NB4 (cell line): ENCODE measurements at regions not wholly inside any gene's neighbourhood (a gene's known extent, or its start where the extent isn't known, plus 50 kb on each side); places are given as distances from the start of the nearest gene placed in this dataset.

Source experiments
- DNase-seq: peaks from one replicate; pipeline ENCODE4 v3.0.0; 2010; ENCODE audit warnings: low read depth
- H3K4me3 ChIP-seq: one replicate; pipeline ENCODE4 v1.5.1; 2011; ENCODE audit warnings: mild to moderate bottlenecking, low read depth, low read length, moderate library complexity
- MYC ChIP-seq: IDR thresholded peaks from 2 replicates; pipeline ENCODE4 v1.6.1; 2011; ENCODE audit warnings: low read depth, low read length
- POLR2A ChIP-seq: IDR thresholded peaks from 2 replicates; pipeline ENCODE4 v1.6.1; 2011; ENCODE audit warnings: mild to moderate bottlenecking; ENCODE audit not compliant: insufficient read length; ENCODE audit errors: extremely low read depth
- TF ChIP-seq, protein P1 (sequence below): IDR thresholded peaks from one replicate; pipeline ENCODE4 v1.5.1; 2012; ENCODE audit warnings: low read depth, low read length
- TF ChIP-seq, protein P2 (sequence below): IDR thresholded peaks from 2 replicates; pipeline ENCODE4 v1.6.1; 2011; ENCODE audit warnings: low read depth, low read length

DNA sequence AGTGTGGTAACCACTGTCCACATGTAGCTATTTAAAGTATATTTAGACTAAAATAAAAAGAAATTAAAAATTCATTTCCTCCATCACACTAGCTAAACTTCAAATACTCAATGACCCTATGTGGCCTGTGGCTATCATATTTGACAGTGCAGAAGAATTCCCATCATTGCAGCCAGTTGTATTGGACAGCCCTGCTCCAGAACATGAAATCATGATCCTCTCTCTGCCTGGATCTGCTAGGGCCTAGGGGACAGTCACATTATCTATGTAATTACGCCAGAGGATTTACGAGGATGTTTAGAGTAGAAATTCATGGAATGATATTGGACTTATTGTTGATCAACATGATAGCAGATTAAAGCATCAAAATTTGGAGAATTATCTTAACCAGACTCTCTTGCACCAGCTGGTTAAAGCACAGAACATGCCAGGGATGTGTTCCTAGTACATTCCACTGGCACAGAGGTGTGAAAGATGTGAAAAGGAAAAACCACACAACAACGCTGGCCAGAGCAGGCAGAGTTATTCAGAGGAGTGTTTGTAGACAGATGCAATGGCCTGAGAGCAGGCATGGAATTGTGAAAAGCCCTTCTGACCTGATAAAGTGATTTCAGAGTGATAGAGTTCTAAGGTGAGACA lies 108.9 kb upstream of the STARD13 start:
- no peak for DNase-seq
- H3K4me3 ChIP-seq, result no peak overlapping the region
- TF ChIP-seq POLR2A (no peak), MYC (no peak)
- TF ChIP-seq, protein P1, sequence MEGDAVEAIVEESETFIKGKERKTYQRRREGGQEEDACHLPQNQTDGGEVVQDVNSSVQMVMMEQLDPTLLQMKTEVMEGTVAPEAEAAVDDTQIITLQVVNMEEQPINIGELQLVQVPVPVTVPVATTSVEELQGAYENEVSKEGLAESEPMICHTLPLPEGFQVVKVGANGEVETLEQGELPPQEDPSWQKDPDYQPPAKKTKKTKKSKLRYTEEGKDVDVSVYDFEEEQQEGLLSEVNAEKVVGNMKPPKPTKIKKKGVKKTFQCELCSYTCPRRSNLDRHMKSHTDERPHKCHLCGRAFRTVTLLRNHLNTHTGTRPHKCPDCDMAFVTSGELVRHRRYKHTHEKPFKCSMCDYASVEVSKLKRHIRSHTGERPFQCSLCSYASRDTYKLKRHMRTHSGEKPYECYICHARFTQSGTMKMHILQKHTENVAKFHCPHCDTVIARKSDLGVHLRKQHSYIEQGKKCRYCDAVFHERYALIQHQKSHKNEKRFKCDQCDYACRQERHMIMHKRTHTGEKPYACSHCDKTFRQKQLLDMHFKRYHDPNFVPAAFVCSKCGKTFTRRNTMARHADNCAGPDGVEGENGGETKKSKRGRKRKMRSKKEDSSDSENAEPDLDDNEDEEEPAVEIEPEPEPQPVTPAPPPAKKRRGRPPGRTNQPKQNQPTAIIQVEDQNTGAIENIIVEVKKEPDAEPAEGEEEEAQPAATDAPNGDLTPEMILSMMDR, result no peak
- TF ChIP-seq, protein P2, sequence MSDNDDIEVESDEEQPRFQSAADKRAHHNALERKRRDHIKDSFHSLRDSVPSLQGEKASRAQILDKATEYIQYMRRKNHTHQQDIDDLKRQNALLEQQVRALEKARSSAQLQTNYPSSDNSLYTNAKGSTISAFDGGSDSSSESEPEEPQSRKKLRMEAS, result no peak

DNA sequence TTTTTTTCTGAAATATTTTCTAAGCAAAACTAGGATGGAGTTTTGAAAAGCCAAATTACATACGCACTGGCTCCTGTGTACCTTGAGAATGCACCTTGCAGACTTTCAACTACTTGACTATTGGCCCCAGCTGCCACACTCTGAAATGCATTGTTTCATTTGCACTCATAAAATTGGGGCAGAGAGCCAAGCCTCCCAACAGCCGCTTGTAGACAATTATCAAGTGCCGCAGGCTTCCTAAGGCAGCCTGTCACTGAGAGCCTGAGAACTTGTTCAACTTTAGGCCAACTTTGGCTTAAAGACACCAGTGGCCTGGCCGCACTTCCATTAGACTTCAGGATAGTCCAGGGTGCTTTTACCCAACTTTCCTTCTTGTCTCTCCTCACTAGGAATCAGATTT lies 115.7 kb upstream of the STARD13 start:
- no peak for DNase-seq
- TF ChIP-seq POLR2A (no peak), MYC (no peak)
- TF ChIP-seq, protein P2, result no peak
- TF ChIP-seq, protein P1, result no peak
- no peak overlapping the region for H3K4me3 ChIP-seq

DNA sequence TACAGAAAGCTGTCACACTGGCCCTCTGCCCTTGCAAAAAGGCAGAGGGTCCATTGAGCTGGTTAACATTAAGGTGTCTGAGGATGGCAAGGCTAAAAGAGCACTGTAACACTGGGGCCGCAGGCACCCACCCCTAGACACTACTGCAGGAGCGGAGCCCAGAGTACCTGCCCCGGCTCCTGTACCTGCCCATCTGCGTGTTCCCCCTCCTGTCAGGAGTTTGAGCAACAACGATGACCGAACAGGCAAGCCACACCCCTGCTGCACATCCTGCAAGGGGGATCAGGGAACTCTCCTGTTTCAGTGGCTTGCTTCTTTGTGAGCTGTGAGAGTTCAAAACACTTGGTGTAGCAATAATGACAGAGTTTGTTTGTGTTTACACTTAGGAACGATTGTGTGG lies 117.4 kb upstream of the STARD13 start:
- TF ChIP-seq, protein P1, result no peak
- no peak for TF ChIP-seq POLR2A
- H3K4me3 ChIP-seq, result no peak overlapping the region
- DNase-seq, result no peak

DNA sequence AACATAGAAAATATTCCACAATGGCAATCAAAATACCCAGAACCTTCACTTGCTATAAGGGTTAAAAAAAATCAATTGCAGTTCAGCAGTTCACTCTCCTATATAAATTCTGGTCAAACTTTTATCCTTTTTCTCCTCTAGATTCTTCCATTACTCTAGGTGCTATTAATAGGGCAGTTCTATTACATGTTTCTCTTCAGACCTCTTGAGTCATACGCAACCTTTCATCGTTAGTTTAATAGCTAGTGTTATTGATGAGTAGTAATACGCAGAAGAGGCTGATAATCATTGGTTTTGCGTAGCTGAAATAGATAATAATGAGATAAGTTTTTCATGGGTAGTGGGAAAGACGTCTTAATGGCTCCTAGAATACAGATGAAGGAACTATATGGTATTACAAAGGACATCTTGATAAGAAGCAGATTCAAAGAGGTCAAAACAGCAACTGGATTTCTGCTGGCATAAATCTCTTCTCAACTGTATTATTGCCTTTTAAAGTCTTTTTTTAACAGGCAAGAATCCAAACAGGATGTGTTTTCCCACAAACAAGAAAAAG lies 118.3 kb upstream of the STARD13 start:
- H3K4me3 ChIP-seq, result no peak overlapping the region
- TF ChIP-seq MYC, result no peak
- TF ChIP-seq, protein P2, result no peak
- TF ChIP-seq, protein P1, result no peak
- no peak for TF ChIP-seq POLR2A
- DNase-seq, result no peak

DNA sequence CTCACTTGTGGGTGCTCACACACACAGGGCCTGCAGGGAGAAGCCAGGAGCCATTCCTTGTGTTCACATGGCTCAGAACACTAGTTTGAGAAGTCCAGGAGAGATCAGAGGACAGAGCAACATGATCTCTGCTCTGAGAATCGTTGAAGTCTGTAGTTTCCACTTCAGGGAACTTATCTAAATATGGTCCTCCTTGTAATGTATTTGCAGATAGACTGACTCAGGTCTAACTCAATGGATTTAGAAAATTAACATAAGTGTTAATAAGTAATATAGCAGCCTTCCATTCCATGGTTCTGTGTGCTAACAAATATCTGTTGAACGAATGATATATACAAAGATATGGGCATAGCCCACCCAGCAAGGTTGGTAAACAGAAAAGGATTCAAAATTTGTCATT lies 119.8 kb upstream of the STARD13 start:
- no peak for DNase-seq
- TF ChIP-seq MYC, result no peak
- TF ChIP-seq, protein P2, result no peak
- TF ChIP-seq, protein P1, result no peak
- TF ChIP-seq POLR2A, result no peak
- H3K4me3 ChIP-seq, result no peak overlapping the region
